ENCODE measurements at regions not wholly inside any gene's neighbourhood (a gene's known extent, or its start where the extent isn't known, plus 50 kb on each side); places are given as distances from the start of the nearest gene placed in this dataset.

GRCh38 chr7:86207740-86208139, 436.0 kb upstream of the GRM3 start:
- no peaks in the 10 kb centered on the region for H3K27me3 ChIP-seq (ENCODE audit: control insufficient read depth, extremely low read depth, insufficient read depth, low read length)
- dilution Hi-C loops (cut with MboI; ENCODE audit: extremely low pct_ligation_motif_present, low sequenced_read_pairs): loop anchor here (25.0 kb wide), 1 partner anchor 95 kb away; no protein-coding TSS in a partner anchor
- H4K20me1 ChIP-seq (ENCODE audit: control insufficient read depth, extremely low read depth, insufficient read depth, low read length): no peaks in the 10 kb centered on the region
- TF ChIP-seq EZH2 (IDR thresholded peaks at IDR 0.05; ENCODE audit: low read length): no peak
- TF ChIP-seq, protein P1, sequence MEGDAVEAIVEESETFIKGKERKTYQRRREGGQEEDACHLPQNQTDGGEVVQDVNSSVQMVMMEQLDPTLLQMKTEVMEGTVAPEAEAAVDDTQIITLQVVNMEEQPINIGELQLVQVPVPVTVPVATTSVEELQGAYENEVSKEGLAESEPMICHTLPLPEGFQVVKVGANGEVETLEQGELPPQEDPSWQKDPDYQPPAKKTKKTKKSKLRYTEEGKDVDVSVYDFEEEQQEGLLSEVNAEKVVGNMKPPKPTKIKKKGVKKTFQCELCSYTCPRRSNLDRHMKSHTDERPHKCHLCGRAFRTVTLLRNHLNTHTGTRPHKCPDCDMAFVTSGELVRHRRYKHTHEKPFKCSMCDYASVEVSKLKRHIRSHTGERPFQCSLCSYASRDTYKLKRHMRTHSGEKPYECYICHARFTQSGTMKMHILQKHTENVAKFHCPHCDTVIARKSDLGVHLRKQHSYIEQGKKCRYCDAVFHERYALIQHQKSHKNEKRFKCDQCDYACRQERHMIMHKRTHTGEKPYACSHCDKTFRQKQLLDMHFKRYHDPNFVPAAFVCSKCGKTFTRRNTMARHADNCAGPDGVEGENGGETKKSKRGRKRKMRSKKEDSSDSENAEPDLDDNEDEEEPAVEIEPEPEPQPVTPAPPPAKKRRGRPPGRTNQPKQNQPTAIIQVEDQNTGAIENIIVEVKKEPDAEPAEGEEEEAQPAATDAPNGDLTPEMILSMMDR (optimal IDR thresholded peaks at IDR 0.05 in 1 of 3, IDR thresholded peaks at IDR 0.05 in 1 of 3, conservative IDR thresholded peaks at IDR 0.05 in 1 of 3; ENCODE audit: extremely low read depth in 1 of 3, insufficient read depth in 2 of 3, low read length in 3 of 3): no peak
- no peaks in the 10 kb centered on the region for H3K36me3 ChIP-seq (ENCODE audit: control insufficient read depth in 2 of 2, extremely low read depth in 1 of 2, insufficient read depth in 2 of 2, low read length in 2 of 2)
- no peak overlapping the region for H3K4me2 ChIP-seq (ENCODE audit: control insufficient read depth, extremely low read depth, insufficient read depth, low read depth, low read length)
- no peak for FAIRE-seq
- peaks cover 2% of the 10 kb centered on the region for H3K9me3 ChIP-seq (ENCODE audit: control insufficient read depth, low read depth, low read length)
- no peaks in the 10 kb centered on the region for H3K9me1 ChIP-seq (ENCODE audit: control insufficient read depth, extremely low read depth, insufficient read depth, low read length)
- no peak overlapping the region for H3K9ac ChIP-seq (ENCODE audit: control insufficient read depth, extremely low read depth, insufficient read depth, low read length)
- H3K79me2 ChIP-seq (ENCODE audit: control insufficient read depth, insufficient read depth, low read length): no peaks in the 10 kb centered on the region
- no peak overlapping the region for H3K4me3 ChIP-seq (ENCODE audit: control insufficient read depth in 2 of 3, extremely low read depth in 1 of 3, insufficient read depth in 2 of 3, low read depth in 1 of 3, low read length in 3 of 3)
- H3K4me1 ChIP-seq (ENCODE audit: control insufficient read depth, extremely low read depth, insufficient read depth, low read length): no peaks in the 10 kb centered on the region
- H3K27ac ChIP-seq (ENCODE audit: control insufficient read depth, insufficient read depth, low read length): no peak overlapping the region
- DNase-seq (ENCODE audit: low read depth, low spot score): no peak
- no peak overlapping the region for H2AFZ ChIP-seq (ENCODE audit: control insufficient read depth, low read length)

DNA sequence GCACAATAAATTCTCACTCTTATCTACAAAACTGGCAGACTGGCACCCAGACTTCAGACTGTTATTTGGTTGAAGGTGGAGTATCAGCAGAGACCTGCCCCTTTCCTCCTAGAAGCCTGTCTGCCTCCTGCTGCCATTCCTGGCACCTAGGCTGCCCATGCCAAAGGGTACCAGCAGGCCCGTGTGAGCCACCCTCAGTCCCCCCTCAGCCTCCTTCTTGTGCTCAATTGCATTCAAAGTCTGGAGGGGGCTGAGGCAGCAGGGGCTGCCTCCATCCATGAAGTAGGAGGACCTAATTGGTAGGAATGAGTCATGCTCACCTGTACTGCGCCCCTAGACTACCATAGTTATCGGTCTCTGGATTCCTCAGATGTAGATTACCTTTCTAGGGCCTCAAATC, 440.9 kb upstream of the GRM3 start:
- Histone ChIP-seq H2AFZ (ENCODE audit: control insufficient read depth, low read length) (no peak overlapping the region), H3K9me3 (ENCODE audit: control insufficient read depth, low read depth, low read length) (peaks cover 2% of the 10 kb centered on the region), H3K4me3 (ENCODE audit: control insufficient read depth in 2 of 3, extremely low read depth in 1 of 3, insufficient read depth in 2 of 3, low read depth in 1 of 3, low read length in 3 of 3) (no peak overlapping the region), H3K27ac (ENCODE audit: control insufficient read depth, insufficient read depth, low read length) (no peak overlapping the region), H3K4me1 (ENCODE audit: control insufficient read depth, extremely low read depth, insufficient read depth, low read length) (no peaks in the 10 kb centered on the region), H4K20me1 (ENCODE audit: control insufficient read depth, extremely low read depth, insufficient read depth, low read length) (no peaks in the 10 kb centered on the region), H3K9me1 (ENCODE audit: control insufficient read depth, extremely low read depth, insufficient read depth, low read length) (no peaks in the 10 kb centered on the region), H3K9ac (ENCODE audit: control insufficient read depth, extremely low read depth, insufficient read depth, low read length) (no peak overlapping the region), H3K4me2 (ENCODE audit: control insufficient read depth, extremely low read depth, insufficient read depth, low read depth, low read length) (no peak overlapping the region), H3K27me3 (ENCODE audit: control insufficient read depth, extremely low read depth, insufficient read depth, low read length) (no peaks in the 10 kb centered on the region), H3K79me2 (ENCODE audit: control insufficient read depth, insufficient read depth, low read length) (no peaks in the 10 kb centered on the region), H3K36me3 (ENCODE audit: control insufficient read depth in 2 of 2, extremely low read depth in 1 of 2, insufficient read depth in 2 of 2, low read length in 2 of 2) (no peaks in the 10 kb centered on the region)
- FAIRE-seq (no peak), DNase-seq (ENCODE audit: low read depth, low spot score) (no peak)
- TF ChIP-seq EZH2 (IDR thresholded peaks at IDR 0.05; ENCODE audit: low read length): no peak
- TF ChIP-seq, protein P1 (optimal IDR thresholded peaks at IDR 0.05 in 1 of 3, IDR thresholded peaks at IDR 0.05 in 1 of 3, conservative IDR thresholded peaks at IDR 0.05 in 1 of 3; ENCODE audit: extremely low read depth in 1 of 3, insufficient read depth in 2 of 3, low read length in 3 of 3): no peak
- dilution Hi-C loops (cut with MboI; ENCODE audit: extremely low pct_ligation_motif_present, low sequenced_read_pairs): loop anchor here (25.0 kb wide), 1 partner anchor 91 kb away; no protein-coding TSS in a partner anchor

Measured in keratinocyte (primary cell).